GM23248 (cell line): ENCODE measurements at regions not wholly inside any gene's neighbourhood (a gene's known extent, or its start where the extent isn't known, plus 50 kb on each side); places are given as distances from the start of the nearest gene placed in this dataset.

ENCODE experiments used
- DNase-seq: peaks from one replicate; pipeline ENCODE4 v3.0.0-alpha.2; 2015
- H2AFZ ChIP-seq: fragments of 200-600 bp; sonication (generic); 2 replicates; pipeline ENCODE4 v1.6.1; 2016; ENCODE audit warnings: antibody characterized with exemption
- H3F3A ChIP-seq: fragments of 200-600 bp; sonication (generic); 2 replicates; pipeline ENCODE4 v1.6.1; 2016; ENCODE audit warnings: mild to moderate bottlenecking, antibody characterized with exemption, mixed run types; ENCODE audit not compliant: insufficient read depth
- H3K27ac ChIP-seq: fragments of 200-600 bp; sonication (generic); 2 replicates; pipeline ENCODE4 v1.5.1; 2016; ENCODE audit warnings: mild to moderate bottlenecking
- H3K27me3 ChIP-seq: fragments of 200-600 bp; sonication (generic); replicated peaks from 2 replicates; pipeline ENCODE4 v1.6.1; 2016; ENCODE audit warnings: mild to moderate bottlenecking; ENCODE audit not compliant: insufficient read depth
- H3K36me3 ChIP-seq: fragments of 200-600 bp; sonication (generic); 2 replicates; pipeline ENCODE4 v1.6.1; 2016; ENCODE audit warnings: low read depth, mild to moderate bottlenecking
- H3K4me1 ChIP-seq: fragments of 200-600 bp; sonication (generic); 2 replicates; pipeline ENCODE4 v1.6.1; 2016; ENCODE audit warnings: mild to moderate bottlenecking; ENCODE audit not compliant: insufficient read depth
- H3K4me2 ChIP-seq: fragments of 200-600 bp; sonication (generic); one replicate; pipeline ENCODE4 v1.6.1; 2016; ENCODE audit warnings: mild to moderate bottlenecking; ENCODE audit not compliant: unreplicated experiment
- H3K4me3 ChIP-seq: fragments of 200-600 bp; sonication (generic); 2 replicates; pipeline ENCODE4 v1.5.1; 2016; ENCODE audit warnings: mild to moderate bottlenecking
- H3K79me2 ChIP-seq: fragments of 200-600 bp; sonication (generic); 2 replicates; pipeline ENCODE4 v1.6.1; 2016; ENCODE audit warnings: mild to moderate bottlenecking; ENCODE audit not compliant: insufficient read depth
- H3K9ac ChIP-seq: fragments of 200-600 bp; sonication (generic); 2 replicates; pipeline ENCODE4 v1.6.1; 2016; ENCODE audit warnings: mild to moderate bottlenecking
- H3K9me2 ChIP-seq: fragments of 200-600 bp; sonication (generic); 2 replicates; pipeline ENCODE4 v1.6.1; 2016; ENCODE audit warnings: mixed run types, mild to moderate bottlenecking, moderate library complexity; ENCODE audit not compliant: insufficient read depth
- H3K9me3 ChIP-seq: fragments of 200-600 bp; sonication (generic); one replicate; pipeline ENCODE4 v1.6.1; 2017; ENCODE audit warnings: low read depth
- H4K20me1 ChIP-seq: fragments of 200-600 bp; sonication (generic); 2 replicates; pipeline ENCODE4 v1.6.0; 2016; ENCODE audit not compliant: insufficient read depth
- EZH2 ChIP-seq: fragments of 200-600 bp; sonication (generic); IDR thresholded peaks from 2 replicates; pipeline ENCODE4 v1.6.1; 2018; ENCODE audit warnings: antibody characterized with exemption, mild to moderate bottlenecking; ENCODE audit not compliant: insufficient read depth, poor library complexity, severe bottlenecking
- EZH2phosphoT487 ChIP-seq: fragments of 200-600 bp; sonication (generic); IDR thresholded peaks from 2 replicates; pipeline ENCODE4 v1.6.1; 2018; ENCODE audit warnings: antibody characterized with exemption, moderate library complexity, mild to moderate bottlenecking, low read depth; ENCODE audit not compliant: insufficient read depth
- WGBS, 2 experiments: methylation state at CpG; one replicate each; pipeline ENCODE4 v1.1.6; 2015 to 2017; ENCODE audit warnings: low lambda C conversion rate in 2 of 2, low coverage in 1 of 2; ENCODE audit errors: missing lambda C conversion rate in 2 of 2; 5-methylcytosine and 5-hydroxymethylcytosine counted together
- in situ Hi-C: fragments of 300-500 bp; cut with MboI; formaldehyde crosslinking; loops from 2 replicates; pipeline ENCODE4 v1.15.0; 2020

- no peak overlapping the region for H3K9ac ChIP-seq
- H3F3A ChIP-seq = no peaks in the 10 kb centered on the region
- H3K4me2 ChIP-seq = no peak overlapping the region
- in situ Hi-C loops = no loop called here
- H4K20me1 ChIP-seq = no peaks in the 10 kb centered on the region
- H2AFZ ChIP-seq = no peak overlapping the region
- no peaks in the 10 kb centered on the region for H3K4me1 ChIP-seq
- no peaks in the 10 kb centered on the region for H3K27me3 ChIP-seq
- no peak overlapping the region for H3K27ac ChIP-seq
- H3K9me3 ChIP-seq = no peaks in the 10 kb centered on the region
- H3K9me2 ChIP-seq = no peaks in the 10 kb centered on the region
- H3K79me2 ChIP-seq = no peaks in the 10 kb centered on the region
- TF ChIP-seq EZH2 (no peak), EZH2phosphoT487 (no peak)
- no peak overlapping the region for H3K4me3 ChIP-seq
- no peaks in the 10 kb centered on the region for H3K36me3 ChIP-seq
- DNase-seq = peak; percentile 2
- 3 to 4% methylated on average over 1 of the region's 1 CpG for WGBS, 2 experiments
Observed at GRCh38 chr6:126516411-126516810, 176.5 kb downstream of the CENPW start.

DNA sequence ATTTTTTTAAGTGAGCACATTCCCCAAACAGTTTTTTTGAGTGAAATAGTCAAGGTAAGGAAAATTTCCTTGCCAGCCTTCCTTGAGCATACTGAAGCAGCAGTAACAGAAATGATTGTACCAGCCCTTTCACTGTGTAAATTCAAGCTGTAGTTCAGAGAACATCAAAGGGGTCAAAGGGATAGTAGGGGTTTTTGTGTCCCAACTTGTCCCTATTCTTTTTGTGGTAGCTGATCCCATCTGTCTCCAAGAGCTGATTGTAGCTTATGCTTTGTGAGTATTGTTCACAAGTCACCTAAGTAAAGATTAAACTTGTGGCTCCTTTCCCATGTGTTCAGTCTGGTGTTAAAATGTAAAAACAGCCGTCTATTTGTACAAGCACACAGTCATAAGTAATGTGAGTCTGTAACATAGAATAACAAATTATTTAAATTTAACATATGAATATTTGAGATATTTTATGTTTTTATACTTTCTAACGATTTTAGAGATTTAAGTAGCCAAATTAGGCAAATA is 185.0 kb downstream of the CENPW start:
- Histone ChIP-seq H3K79me2 (no peaks in the 10 kb centered on the region), H2AFZ (no peak overlapping the region), H3K9ac (no peak overlapping the region), H3K36me3 (no peaks in the 10 kb centered on the region), H3K4me1 (no peaks in the 10 kb centered on the region), H3K27ac (no peak overlapping the region), H3K27me3 (no peaks in the 10 kb centered on the region), H3K4me2 (no peak overlapping the region), H3F3A (no peaks in the 10 kb centered on the region), H3K9me2 (no peaks in the 10 kb centered on the region), H4K20me1 (no peaks in the 10 kb centered on the region), H3K4me3 (no peak overlapping the region), H3K9me3 (no peaks in the 10 kb centered on the region)
- no peak for DNase-seq
- 65% methylated on average over 2 of the region's 2 CpGs for WGBS, 2 experiments
- TF ChIP-seq EZH2 = no peak
- TF ChIP-seq EZH2phosphoT487 = no peak
- in situ Hi-C loops = no loop called here

DNA sequence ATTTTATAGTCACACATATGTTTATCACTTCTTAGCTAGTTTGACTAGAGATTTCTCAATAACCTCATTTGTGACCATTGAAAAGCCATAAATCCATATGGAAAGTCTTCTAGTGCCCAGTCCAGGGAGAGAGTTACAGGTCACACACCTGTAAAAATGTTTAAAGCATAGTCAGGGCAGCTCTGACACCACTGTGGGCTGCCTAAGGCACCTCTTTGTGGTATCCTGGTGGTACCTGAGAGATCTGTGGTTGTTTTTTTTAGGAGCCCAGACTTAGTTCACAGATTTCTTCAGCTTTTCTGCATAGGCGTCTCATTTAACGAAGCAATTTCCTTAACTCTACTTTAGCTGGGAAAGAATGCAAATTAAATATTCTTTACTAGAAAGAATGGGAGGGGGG is 186.6 kb downstream of the CENPW start:
- no peaks in the 10 kb centered on the region for H3K9me3 ChIP-seq
- H3K27me3 ChIP-seq = no peaks in the 10 kb centered on the region
- no peak overlapping the region for H3K4me2 ChIP-seq
- in situ Hi-C loops = no loop called here
- no peak overlapping the region for H3K27ac ChIP-seq
- H3K79me2 ChIP-seq = no peaks in the 10 kb centered on the region
- H3K4me1 ChIP-seq = no peaks in the 10 kb centered on the region
- H3K9me2 ChIP-seq = no peaks in the 10 kb centered on the region
- no peaks in the 10 kb centered on the region for H3K36me3 ChIP-seq
- no peaks in the 10 kb centered on the region for H3F3A ChIP-seq
- H2AFZ ChIP-seq = no peak overlapping the region
- WGBS, 2 experiments = 82 to 88% methylated on average over 2 of the region's 2 CpGs
- DNase-seq = no peak
- no peak overlapping the region for H3K9ac ChIP-seq
- H4K20me1 ChIP-seq = no peaks in the 10 kb centered on the region
- TF ChIP-seq EZH2 = no peak
- no peak for TF ChIP-seq EZH2phosphoT487
- H3K4me3 ChIP-seq = no peak overlapping the region

DNA sequence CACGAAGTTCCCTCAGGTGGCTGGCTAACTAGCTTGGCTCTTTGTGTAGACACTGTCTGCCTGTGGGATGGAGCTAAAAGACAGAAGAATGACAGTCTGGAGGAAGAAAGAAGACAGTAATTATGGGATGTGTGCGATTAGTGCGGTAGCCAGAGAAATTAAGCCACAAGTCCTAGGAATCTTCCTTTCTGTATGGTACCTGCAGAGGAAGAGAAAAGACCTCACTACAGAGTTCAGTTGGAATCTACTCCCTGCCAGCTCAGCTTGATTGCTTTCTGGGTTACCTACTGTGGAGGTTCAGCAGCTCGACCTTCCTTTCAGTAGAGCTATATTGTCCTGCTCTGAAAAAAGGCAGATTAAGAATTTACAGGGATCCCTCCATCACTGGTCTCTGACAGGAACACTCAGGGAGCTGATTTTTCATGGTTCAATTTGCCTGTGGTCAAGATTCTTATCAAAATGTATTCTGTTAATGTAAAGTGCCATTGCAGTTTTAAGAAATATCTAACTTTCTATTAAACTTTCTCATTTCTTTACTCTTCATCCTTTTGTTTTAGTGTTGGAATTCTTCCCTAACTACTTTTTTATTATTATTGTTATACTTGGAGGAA is 187.2 kb downstream of the CENPW start:
- Histone ChIP-seq H2AFZ (no peak overlapping the region), H3K9me3 (no peaks in the 10 kb centered on the region), H3F3A (no peaks in the 10 kb centered on the region), H3K79me2 (no peaks in the 10 kb centered on the region), H3K27ac (no peak overlapping the region), H3K9me2 (no peaks in the 10 kb centered on the region), H3K9ac (no peak overlapping the region), H3K4me2 (no peak overlapping the region), H3K4me1 (no peaks in the 10 kb centered on the region), H3K36me3 (no peaks in the 10 kb centered on the region), H3K4me3 (no peak overlapping the region), H3K27me3 (no peaks in the 10 kb centered on the region), H4K20me1 (no peaks in the 10 kb centered on the region)
- DNase-seq = no peak
- in situ Hi-C loops = no loop called here
- 71 to 81% methylated on average over 4 of the region's 4 CpGs for WGBS, 2 experiments
- TF ChIP-seq EZH2 = no peak
